CD1c-positive myeloid dendritic cell (primary cell): ENCODE measurements at regions not wholly inside any gene's neighbourhood (a gene's known extent, or its start where the extent isn't known, plus 50 kb on each side); places are given as distances from the start of the nearest gene placed in this dataset.
"Not testable (repeated sequence)": the region's sequence is repeated elsewhere in the genome, so short reads cannot be mapped to it uniquely, and the experiment has no call there.

Source experiments
- DNase-seq: peaks from one replicate; pipeline ENCODE4 v3.0.0-alpha.2; 2016; ENCODE audit errors: extremely low spot score

- no peak for DNase-seq
Measured at GRCh38 chr10:94088926-94089381, 95.2 kb downstream of the PLCE1 start.

- no peak for DNase-seq
Measured at GRCh38 chr10:94091649-94092048, 97.9 kb downstream of the PLCE1 start.

- DNase-seq, result no peak
Measured at GRCh38 chr10:94092848-94093247, 99.1 kb downstream of the PLCE1 start.

GRCh38 chr10:94093286-94093905, 99.7 kb downstream of the PLCE1 start:
- no peak for DNase-seq

- no peak for DNase-seq
Measured at GRCh38 chr10:94094540-94094939, 100.8 kb downstream of the PLCE1 start.

- DNase-seq, result no peak
Measured at GRCh38 chr10:94097656-94098055, 103.9 kb downstream of the PLCE1 start.

- no peak for DNase-seq
Measured at GRCh38 chr10:94098896-94099295, 105.2 kb downstream of the PLCE1 start.

GRCh38 chr10:94101894-94102293, 108.2 kb downstream of the PLCE1 start:
- no peak for DNase-seq

- DNase-seq, result no peak
Measured at GRCh38 chr10:94102436-94102835, 108.7 kb downstream of the PLCE1 start.

- DNase-seq, result no peak
Measured at GRCh38 chr10:94103192-94103591, 109.5 kb downstream of the PLCE1 start.

GRCh38 chr10:94103801-94104221, 110.1 kb downstream of the PLCE1 start:
- DNase-seq, result no peak

GRCh38 chr10:94104316-94105000, 110.7 kb downstream of the PLCE1 start:
- DNase-seq, result no peak

- DNase-seq, result no peak
Measured at GRCh38 chr10:94105226-94105625, 111.5 kb downstream of the PLCE1 start.

GRCh38 chr10:94107191-94107590, 113.5 kb downstream of the PLCE1 start:
- DNase-seq, result no peak

- DNase-seq, result no peak
Measured at GRCh38 chr10:94108200-94108599, 114.5 kb downstream of the PLCE1 start.

GRCh38 chr10:94111367-94111766, 117.6 kb downstream of the PLCE1 start:
- DNase-seq, result no peak

GRCh38 chr10:94112321-94112720, 118.6 kb downstream of the PLCE1 start:
- DNase-seq, result no peak

GRCh38 chr10:94115725-94116124, 122.0 kb downstream of the PLCE1 start:
- no peak for DNase-seq

GRCh38 chr10:94116848-94117247, 123.1 kb downstream of the PLCE1 start:
- no peak for DNase-seq

GRCh38 chr10:94122211-94122610, 128.5 kb downstream of the PLCE1 start:
- DNase-seq, result no peak

GRCh38 chr10:94123258-94123995, 129.7 kb downstream of the PLCE1 start:
- DNase-seq, result no peak

- DNase-seq, result not testable (repeated sequence)
Measured at GRCh38 chr10:94124147-94124546, 130.4 kb downstream of the PLCE1 start.

- not testable (repeated sequence) for DNase-seq
Measured at GRCh38 chr10:94125268-94125667, 131.5 kb downstream of the PLCE1 start.
